GM12875 (cell line): ENCODE measurements at regions not wholly inside any gene's neighbourhood (a gene's known extent, or its start where the extent isn't known, plus 50 kb on each side); places are given as distances from the start of the nearest gene placed in this dataset.

Source experiments
- H3K4me3 ChIP-seq: one replicate; pipeline ENCODE4 v1.5.1; 2011; ENCODE audit warnings: low read depth, low read length, control low read depth
- TF ChIP-seq, protein P1 (sequence below): IDR thresholded peaks from 2 replicates; pipeline ENCODE4 v1.5.1; 2011; ENCODE audit warnings: low read depth, mild to moderate bottlenecking, control low read depth, inconsistent platforms, low read length, moderate library complexity, borderline replicate concordance; ENCODE audit not compliant: insufficient read depth

DNA sequence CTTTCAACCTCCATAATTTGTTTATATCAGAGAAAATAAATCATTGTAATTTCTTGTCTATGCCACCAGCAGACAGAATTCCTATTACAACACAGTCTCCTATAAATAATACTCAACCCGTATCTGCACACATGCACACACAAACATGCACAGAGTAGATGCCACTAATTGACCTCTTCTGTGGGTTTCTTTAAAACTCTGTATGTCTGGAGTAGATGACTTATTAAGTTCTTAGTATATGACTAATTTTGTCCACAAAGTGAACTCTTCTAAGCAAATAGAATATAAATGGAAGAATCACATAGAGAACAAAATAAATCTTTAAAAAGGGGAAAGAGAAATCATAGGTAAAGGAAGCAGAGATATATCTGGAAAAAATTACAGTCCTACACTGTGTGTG is 452.3 kb downstream of the MTRR start:
- TF ChIP-seq, protein P1, sequence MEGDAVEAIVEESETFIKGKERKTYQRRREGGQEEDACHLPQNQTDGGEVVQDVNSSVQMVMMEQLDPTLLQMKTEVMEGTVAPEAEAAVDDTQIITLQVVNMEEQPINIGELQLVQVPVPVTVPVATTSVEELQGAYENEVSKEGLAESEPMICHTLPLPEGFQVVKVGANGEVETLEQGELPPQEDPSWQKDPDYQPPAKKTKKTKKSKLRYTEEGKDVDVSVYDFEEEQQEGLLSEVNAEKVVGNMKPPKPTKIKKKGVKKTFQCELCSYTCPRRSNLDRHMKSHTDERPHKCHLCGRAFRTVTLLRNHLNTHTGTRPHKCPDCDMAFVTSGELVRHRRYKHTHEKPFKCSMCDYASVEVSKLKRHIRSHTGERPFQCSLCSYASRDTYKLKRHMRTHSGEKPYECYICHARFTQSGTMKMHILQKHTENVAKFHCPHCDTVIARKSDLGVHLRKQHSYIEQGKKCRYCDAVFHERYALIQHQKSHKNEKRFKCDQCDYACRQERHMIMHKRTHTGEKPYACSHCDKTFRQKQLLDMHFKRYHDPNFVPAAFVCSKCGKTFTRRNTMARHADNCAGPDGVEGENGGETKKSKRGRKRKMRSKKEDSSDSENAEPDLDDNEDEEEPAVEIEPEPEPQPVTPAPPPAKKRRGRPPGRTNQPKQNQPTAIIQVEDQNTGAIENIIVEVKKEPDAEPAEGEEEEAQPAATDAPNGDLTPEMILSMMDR = no peak
- no peak overlapping the region for H3K4me3 ChIP-seq

GRCh38 chr5:8322484-8322883 is 453.5 kb downstream of the MTRR start:
- TF ChIP-seq, protein P1 = no peak
- H3K4me3 ChIP-seq = no peak overlapping the region

GRCh38 chr5:8327016-8327415 is 458.1 kb downstream of the MTRR start:
- TF ChIP-seq, protein P1 = no peak
- no peak overlapping the region for H3K4me3 ChIP-seq

DNA sequence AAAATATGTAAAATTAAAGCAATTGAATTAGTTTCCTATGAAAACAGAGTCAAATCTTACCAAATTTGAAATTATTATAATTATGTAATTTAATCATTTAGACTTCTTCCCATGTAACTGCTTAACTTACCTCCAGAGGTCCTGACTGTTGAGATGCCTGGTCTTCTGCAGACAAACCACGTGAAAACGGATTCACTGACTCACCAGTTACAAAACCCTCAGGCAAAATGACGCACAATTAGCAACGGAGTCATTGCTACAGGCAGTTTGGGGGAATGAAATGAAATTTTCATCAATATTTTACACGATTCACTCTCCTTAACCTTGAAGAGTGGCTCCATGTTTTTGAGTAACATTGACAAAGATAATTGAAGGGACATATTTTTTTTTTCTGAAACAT is 460.8 kb downstream of the MTRR start:
- TF ChIP-seq, protein P1 = no peak
- H3K4me3 ChIP-seq = no peak overlapping the region

DNA sequence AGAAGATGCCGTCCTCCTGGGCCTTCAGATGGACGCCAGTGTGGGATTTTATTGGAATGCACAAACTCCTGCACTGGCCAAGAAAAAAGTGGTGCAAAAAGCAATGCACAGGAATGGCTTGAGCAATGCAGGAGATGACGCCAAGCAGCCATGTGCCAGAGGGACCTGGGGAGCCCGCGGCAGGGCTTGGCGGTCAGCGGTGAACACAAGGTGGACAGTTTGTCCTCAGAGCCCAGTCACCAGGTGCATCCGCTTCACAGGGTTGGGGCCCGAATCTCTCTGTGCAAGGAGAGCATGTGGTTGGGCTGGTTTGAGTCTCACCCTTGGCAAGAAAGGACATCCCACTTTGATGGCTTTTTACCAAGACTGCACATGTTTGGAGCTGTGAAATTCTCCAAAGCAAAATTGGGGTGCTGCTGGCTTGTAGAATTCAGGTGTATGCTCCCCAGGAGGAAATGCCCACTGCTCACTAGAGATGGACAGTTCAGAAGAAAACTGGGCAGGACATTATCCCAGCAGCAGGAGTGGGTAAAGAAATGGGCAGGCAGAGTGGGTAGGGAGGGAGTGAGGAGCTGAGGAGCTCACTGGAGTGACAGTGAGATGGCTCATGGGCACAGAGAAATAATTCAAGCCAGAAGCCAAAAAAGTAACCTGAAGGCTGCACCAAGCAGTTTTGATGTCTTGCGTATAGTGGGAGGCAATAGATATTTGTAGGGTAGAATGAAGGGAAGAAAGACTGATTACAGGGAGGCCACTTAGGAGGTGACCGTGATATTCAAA is 463.9 kb downstream of the MTRR start:
- no peak overlapping the region for H3K4me3 ChIP-seq
- TF ChIP-seq, protein P1 = no peak

DNA sequence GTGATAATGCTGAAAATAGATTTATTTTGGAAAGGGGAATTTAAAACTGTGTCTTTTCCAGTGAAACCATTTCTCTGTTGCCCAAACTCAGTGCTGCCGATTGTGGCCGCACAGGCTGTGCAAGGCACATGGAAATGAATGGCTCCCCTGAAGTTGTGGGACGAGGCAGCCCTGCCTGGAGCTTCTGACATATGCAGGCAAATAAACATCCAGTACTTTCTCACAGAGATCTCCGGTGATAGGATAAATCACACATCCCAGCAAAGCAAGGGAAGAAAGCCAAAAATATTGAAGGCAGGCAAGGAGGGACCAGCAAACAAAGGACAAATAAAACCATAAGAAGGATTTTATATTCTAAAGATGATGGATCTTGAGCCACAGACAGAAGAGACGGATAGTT is 464.5 kb downstream of the MTRR start:
- no peak overlapping the region for H3K4me3 ChIP-seq
- TF ChIP-seq, protein P1 = no peak

- no peak overlapping the region for H3K4me3 ChIP-seq
- TF ChIP-seq, protein P1 = no peak
Observed at GRCh38 chr5:8333977-8334376, 465.0 kb downstream of the MTRR start.
